ENCODE measurements at regions not wholly inside any gene's neighbourhood (a gene's known extent, or its start where the extent isn't known, plus 50 kb on each side); places are given as distances from the start of the nearest gene placed in this dataset.
"Not testable (repeated sequence)": the region's sequence is repeated elsewhere in the genome, so short reads cannot be mapped to it uniquely, and the experiment has no call there.

DNA sequence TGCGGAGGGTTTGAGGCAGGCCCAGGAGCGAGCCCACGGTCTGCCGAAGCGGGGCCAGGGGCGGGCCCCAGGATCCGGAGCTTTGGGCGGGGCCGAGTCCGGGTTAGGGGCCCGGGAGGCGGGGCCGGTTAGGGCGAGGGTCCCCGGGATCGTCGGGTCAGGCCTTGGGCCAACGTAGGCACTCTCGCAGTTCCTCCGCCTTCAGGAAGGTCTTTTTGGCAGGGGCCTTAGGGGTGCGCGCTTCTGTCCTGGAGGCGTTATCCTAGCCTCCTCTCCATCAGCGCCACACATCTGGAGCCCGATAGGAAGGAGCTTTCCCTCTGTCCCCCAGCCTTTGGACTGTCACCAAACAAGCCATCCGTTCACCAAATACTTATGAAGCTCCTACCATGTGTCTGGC lies 131.8 kb upstream of the ALDH3B2 start:
- in situ Hi-C loops (cut with MboI; ENCODE audit: low sequenced_read_pairs): not testable (repeated sequence)

- in situ Hi-C loops (cut with MboI; ENCODE audit: low sequenced_read_pairs): not testable (repeated sequence)
Observed at GRCh38 chr11:67805253-67806126, 131.1 kb upstream of the ALDH3B2 start.

DNA sequence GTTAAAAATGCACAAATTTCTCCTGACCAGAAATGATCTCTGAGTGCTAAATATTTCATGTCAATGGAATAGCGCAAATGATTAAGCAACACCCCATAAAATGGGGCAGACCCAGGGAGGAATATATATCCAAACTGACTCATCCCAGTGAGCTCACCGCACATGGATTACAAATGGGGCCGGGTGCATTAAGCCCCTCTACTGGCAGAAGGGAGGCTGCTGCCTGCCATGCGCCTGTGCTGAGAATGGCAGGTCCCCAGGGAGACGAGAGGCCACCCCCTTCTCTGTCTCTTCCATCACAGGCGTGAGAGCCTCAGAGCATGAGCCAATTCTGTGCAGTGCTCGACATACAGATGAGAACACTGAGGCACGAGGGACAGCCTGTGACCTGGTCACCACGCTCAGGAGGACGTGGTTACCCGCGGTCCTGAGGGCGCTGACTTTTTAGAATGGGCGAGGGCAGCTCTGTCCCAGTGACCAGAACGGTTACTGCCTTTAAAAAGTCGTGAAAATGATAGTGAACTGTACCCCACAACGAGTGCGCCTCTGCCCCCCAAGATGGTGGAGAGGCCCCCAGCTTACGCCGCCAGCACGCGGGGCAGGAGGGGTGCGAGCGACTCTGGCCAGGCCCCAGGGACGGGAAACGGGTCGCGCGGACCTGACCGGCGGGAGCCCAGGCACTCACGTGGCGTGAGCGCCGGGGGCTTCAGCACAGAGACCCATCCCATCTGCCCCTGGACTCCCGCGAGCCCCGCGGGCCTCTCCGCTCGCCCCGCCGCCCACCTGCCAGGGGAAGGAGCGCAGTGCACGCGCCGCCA lies 130.2 kb upstream of the ALDH3B2 start:
- in situ Hi-C loops (cut with MboI; ENCODE audit: low sequenced_read_pairs): not testable (repeated sequence)

GRCh38 chr11:67803519-67803918 lies 129.1 kb upstream of the ALDH3B2 start:
- in situ Hi-C loops (cut with MboI; ENCODE audit: low sequenced_read_pairs): not testable (repeated sequence)

DNA sequence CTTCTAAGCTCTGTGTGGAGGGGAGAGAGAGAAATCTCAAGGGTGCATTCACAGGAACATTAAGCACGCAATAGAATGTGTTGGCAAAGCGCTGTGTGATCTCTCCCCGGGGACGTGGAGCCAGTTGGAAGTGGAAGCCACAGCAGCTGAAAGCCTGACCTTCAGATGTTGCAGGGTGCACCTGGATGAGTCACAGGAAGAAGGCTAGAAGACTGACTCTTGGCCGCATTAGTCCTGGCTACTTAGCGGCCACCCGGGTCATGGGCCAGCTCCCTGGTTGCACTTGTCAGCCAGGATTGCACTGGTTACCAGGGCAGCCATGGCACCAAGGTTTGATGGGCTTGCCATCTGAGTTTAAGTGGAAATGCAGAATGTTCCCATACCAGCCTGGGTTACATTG lies 128.6 kb upstream of the ALDH3B2 start:
- in situ Hi-C loops (cut with MboI; ENCODE audit: low sequenced_read_pairs): not testable (repeated sequence)

DNA sequence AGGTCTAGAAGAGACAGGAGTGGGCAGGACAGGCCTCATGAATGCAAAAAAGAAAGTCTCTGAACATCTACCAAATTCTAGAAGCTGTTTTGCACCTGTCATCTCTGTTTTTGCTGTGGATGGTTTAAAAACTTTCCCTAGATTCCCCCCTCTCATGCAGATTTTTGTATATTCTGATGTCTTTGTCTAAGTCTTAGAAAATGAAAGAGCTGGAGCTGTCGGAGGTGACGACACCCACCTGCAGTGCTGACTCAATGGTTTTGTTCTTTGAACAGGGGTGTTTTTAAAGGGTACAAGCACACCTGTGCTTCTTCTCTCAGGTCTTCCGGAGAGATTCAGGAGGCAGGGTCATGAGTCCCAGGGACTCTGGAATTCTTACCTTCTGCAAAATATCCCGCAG lies 128.2 kb upstream of the ALDH3B2 start:
- in situ Hi-C loops (cut with MboI; ENCODE audit: low sequenced_read_pairs): not testable (repeated sequence)

DNA sequence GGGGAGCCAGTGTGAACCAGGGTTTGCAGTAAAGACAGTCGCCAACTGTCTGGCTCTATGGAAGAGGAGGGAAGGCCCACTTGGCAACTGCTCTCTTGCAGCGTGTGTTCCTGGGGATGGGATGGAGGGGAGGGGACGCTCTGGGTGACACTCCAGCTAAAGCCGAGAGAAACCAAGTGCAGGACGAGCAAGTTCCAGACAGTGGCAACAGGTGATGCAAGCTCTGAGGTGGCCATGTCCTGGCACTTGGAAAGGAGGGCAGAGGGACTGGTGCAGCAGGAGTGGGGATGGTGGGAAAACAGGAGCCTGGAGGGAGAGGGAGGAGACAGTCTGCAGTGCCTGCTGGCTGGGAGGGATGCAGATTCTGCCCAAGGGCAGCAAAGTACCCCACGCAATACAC lies 127.0 kb upstream of the ALDH3B2 start:
- in situ Hi-C loops (cut with MboI; ENCODE audit: low sequenced_read_pairs): not testable (repeated sequence)

GRCh38 chr11:67800591-67800990 lies 126.2 kb upstream of the ALDH3B2 start:
- in situ Hi-C loops (cut with MboI; ENCODE audit: low sequenced_read_pairs): not testable (repeated sequence)

DNA sequence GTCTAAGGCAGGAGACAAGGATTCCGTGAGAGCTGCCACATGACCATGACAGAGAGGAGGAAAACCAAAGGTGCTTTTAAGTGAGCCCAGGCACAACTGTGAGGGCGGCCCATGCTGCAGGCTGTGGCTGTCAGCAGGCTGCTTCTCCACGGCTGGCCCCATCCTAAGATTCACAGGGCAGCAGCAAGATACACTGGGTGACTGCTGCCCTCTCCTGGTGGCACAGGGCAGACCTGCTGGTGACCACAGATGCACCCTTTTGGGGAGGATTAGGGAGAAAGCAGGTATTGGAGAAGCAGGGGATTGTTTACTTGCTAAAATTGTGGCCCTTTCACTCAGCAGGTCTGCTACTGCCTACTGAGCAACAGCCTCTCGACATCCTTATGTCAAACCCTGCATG lies 125.4 kb upstream of the ALDH3B2 start:
- in situ Hi-C loops (cut with MboI; ENCODE audit: low sequenced_read_pairs): not testable (repeated sequence)

GRCh38 chr11:67797726-67798521 lies 123.5 kb upstream of the ALDH3B2 start:
- in situ Hi-C loops (cut with MboI; ENCODE audit: low sequenced_read_pairs): not testable (repeated sequence)

DNA sequence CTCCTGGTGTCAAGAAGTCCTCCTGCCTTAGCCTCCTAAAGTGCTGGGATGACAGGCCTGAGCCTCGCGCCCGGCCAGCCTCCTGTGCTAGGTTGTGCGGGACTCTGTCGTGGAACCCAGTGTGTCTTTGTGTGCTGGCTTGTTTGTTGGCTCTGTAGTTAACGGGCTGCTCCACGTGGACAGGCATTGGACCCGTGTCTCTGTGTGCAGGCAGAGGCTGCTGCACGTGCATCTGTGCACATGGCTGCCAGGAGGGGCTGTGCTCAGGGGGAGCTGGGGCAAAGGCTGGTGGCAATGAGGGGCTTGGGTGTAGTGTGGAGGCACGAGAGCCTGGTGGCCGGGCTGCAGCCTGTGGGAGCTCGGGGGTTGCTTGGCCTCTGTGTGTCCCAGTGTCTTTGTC lies 121.3 kb upstream of the ALDH3B2 start:
- in situ Hi-C loops (cut with MboI; ENCODE audit: low sequenced_read_pairs): no loop called here

DNA sequence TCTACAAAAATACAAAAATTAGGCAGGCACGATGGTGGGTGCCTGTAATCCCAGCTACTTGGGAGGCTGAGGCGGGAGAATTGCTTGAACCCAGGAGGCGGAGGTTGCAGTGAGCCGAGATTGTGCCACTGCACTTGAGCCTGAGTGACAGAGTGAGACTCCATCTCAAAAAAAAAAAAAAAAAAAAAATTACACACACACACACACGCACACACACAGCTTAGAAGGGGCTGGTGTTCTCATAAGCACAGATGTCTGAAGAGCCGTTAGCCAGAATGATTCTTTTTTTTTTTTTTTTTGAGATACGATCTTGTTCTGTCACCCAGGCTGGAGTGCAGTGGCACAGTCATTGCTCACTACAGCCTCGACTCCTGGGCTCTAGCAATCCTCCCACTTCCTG lies 119.3 kb upstream of the ALDH3B2 start:
- in situ Hi-C loops (cut with MboI; ENCODE audit: low sequenced_read_pairs): not testable (repeated sequence)

DNA sequence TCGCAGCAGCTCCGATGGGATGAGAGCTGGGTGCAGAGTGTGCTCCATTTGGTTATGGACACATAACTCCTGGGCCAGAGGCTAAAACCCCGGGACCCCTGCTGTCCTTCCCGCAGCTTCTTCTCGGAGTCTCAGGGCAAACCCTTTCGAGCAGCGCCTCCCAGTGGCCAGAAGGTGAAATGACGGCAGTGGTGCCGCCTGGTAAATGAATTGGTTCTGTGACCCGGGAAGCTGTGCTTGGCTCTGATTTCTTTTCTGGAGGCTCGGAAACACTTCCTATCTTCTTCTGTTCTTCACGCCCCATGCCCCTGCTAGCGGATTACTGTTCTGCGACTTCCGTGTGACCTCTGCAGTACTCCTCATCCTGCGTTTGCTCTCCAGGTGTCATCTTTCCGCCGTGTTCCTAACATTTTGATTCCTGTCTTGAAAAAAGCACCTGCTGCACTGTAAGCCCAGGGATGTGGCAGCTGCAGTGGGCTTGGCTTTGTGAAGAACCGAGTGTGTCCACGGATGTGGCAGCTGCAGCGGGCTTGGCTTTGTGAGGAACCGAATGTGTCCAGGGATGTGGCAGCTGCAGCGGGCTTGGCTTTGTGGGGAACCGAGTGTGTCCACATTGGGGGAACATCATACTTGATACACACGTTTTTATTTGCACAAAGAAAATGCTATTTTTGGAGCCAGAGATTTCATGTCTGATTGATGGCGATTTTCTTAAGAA lies 118.0 kb upstream of the ALDH3B2 start:
- in situ Hi-C loops (cut with MboI; ENCODE audit: low sequenced_read_pairs): not testable (repeated sequence)

DNA sequence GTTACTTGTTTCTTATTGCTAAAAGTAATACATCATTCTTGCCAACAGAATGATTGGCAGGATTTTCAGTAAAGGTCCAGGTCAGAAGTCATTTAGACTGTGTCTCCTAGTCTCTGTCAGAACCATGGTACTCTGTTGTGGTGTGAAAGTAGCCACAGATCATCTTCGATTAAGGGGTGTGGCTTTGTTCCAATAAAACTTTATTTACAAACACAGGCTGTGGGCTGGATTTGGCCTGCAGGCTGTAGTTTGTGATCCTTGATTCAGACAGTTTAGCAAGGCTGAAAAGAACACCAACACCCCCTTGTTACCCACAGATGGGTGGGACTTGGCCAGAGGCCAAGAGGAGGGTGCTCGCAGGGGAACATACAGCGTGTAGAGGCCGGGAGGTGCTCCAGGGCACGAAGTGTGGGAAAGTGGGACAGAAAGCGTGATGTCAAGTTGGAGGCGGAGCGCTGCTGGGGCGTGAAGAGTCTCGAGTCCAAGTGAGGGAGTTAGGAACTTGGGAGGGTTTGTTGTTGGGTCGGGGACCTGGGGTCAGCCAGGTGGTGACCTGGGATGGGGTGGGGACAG lies 117.3 kb upstream of the ALDH3B2 start:
- in situ Hi-C loops (cut with MboI; ENCODE audit: low sequenced_read_pairs): not testable (repeated sequence)

GRCh38 chr11:67788341-67788695 lies 113.9 kb upstream of the ALDH3B2 start:
- in situ Hi-C loops (cut with MboI; ENCODE audit: low sequenced_read_pairs): not testable (repeated sequence)

GRCh38 chr11:67787681-67788340 lies 113.4 kb upstream of the ALDH3B2 start:
- in situ Hi-C loops (cut with MboI; ENCODE audit: low sequenced_read_pairs): not testable (repeated sequence)

GRCh38 chr11:67781967-67782366 lies 107.5 kb upstream of the ALDH3B2 start:
- in situ Hi-C loops (cut with MboI; ENCODE audit: low sequenced_read_pairs): not testable (repeated sequence)

- in situ Hi-C loops (cut with MboI; ENCODE audit: low sequenced_read_pairs): not testable (repeated sequence)
Observed at GRCh38 chr11:67781506-67781905, 107.1 kb upstream of the ALDH3B2 start.

GRCh38 chr11:67780056-67780455 lies 105.6 kb upstream of the ALDH3B2 start:
- in situ Hi-C loops (cut with MboI; ENCODE audit: low sequenced_read_pairs): no loop called here
